ENCODE measurements at regions not wholly inside any gene's neighbourhood (a gene's known extent, or its start where the extent isn't known, plus 50 kb on each side); places are given as distances from the start of the nearest gene placed in this dataset.

GRCh38 chr2:195160963-195161362, 496.1 kb upstream of the SLC39A10 start:
- H3K4me1 ChIP-seq: no peaks in the 10 kb centered on the region
- H3K9me3 ChIP-seq: no peaks in the 10 kb centered on the region
- intact Hi-C loops (cut with DNase I; ENCODE audit: low total_unique reads) (no loop called here), in situ Hi-C loops (cut with MboI; ENCODE audit: low sequenced_read_pairs in 4 of 4) (no loop called here)
- DNase-seq (no peak), ATAC-seq (no peak)
- no peaks in the 10 kb centered on the region for H3K27me3 ChIP-seq
- H3K36me3 ChIP-seq: no peaks in the 10 kb centered on the region
- H3K4me3 ChIP-seq: no peak overlapping the region
- TF ChIP-seq POLR2A (IDR thresholded peaks at IDR 0.05): no peak
- TF ChIP-seq, protein P1, sequence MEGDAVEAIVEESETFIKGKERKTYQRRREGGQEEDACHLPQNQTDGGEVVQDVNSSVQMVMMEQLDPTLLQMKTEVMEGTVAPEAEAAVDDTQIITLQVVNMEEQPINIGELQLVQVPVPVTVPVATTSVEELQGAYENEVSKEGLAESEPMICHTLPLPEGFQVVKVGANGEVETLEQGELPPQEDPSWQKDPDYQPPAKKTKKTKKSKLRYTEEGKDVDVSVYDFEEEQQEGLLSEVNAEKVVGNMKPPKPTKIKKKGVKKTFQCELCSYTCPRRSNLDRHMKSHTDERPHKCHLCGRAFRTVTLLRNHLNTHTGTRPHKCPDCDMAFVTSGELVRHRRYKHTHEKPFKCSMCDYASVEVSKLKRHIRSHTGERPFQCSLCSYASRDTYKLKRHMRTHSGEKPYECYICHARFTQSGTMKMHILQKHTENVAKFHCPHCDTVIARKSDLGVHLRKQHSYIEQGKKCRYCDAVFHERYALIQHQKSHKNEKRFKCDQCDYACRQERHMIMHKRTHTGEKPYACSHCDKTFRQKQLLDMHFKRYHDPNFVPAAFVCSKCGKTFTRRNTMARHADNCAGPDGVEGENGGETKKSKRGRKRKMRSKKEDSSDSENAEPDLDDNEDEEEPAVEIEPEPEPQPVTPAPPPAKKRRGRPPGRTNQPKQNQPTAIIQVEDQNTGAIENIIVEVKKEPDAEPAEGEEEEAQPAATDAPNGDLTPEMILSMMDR (IDR thresholded peaks at IDR 0.05 in 4 of 5, conservative IDR thresholded peaks at IDR 0.05 in 1 of 5): no peak
- H3K27ac ChIP-seq: no peak overlapping the region

GRCh38 chr2:195151711-195152110, 505.3 kb upstream of the SLC39A10 start:
- ATAC-seq (no peak), DNase-seq (no peak)
- intact Hi-C loops (cut with DNase I; ENCODE audit: low total_unique reads) (no loop called here), in situ Hi-C loops (cut with MboI; ENCODE audit: low sequenced_read_pairs in 4 of 4) (no loop called here)
- Histone ChIP-seq H3K4me3 (no peak overlapping the region), H3K4me1 (no peaks in the 10 kb centered on the region), H3K27me3 (no peaks in the 10 kb centered on the region), H3K36me3 (no peaks in the 10 kb centered on the region), H3K9me3 (no peaks in the 10 kb centered on the region), H3K27ac (no peak overlapping the region)
- TF ChIP-seq POLR2A (IDR thresholded peaks at IDR 0.05): no peak
- TF ChIP-seq, protein P1 (IDR thresholded peaks at IDR 0.05 in 4 of 5, conservative IDR thresholded peaks at IDR 0.05 in 1 of 5): no peak

DNA sequence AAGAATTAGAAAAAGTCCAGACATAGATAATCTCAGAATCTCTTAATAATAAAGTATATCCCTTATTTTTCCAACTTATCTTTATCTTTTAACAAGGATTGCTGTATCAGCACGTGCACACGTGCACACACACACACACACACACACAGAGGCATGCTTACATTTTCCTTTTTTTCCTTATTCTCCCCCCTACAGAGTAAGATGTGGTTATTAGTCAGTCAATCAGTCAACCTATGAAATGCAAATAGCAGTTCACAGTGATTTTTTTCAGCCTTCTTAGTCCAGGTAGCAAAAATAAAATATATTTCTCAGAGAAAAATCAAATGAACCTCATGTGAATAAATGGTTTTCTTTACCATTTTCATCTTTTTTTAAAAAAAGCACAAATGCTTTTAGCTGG, 506.2 kb upstream of the SLC39A10 start:
- no peaks in the 10 kb centered on the region for H3K27me3 ChIP-seq
- no peak for DNase-seq
- H3K27ac ChIP-seq: no peak overlapping the region
- in situ Hi-C loops (cut with MboI; ENCODE audit: low sequenced_read_pairs in 4 of 4): no loop called here
- intact Hi-C loops (cut with DNase I; ENCODE audit: low total_unique reads): no loop called here
- H3K4me3 ChIP-seq: no peak overlapping the region
- no peaks in the 10 kb centered on the region for H3K9me3 ChIP-seq
- no peaks in the 10 kb centered on the region for H3K4me1 ChIP-seq
- TF ChIP-seq POLR2A (IDR thresholded peaks at IDR 0.05): no peak
- TF ChIP-seq, protein P1 (IDR thresholded peaks at IDR 0.05 in 4 of 5, conservative IDR thresholded peaks at IDR 0.05 in 1 of 5): no peak
- ATAC-seq: no peak
- no peaks in the 10 kb centered on the region for H3K36me3 ChIP-seq

DNA sequence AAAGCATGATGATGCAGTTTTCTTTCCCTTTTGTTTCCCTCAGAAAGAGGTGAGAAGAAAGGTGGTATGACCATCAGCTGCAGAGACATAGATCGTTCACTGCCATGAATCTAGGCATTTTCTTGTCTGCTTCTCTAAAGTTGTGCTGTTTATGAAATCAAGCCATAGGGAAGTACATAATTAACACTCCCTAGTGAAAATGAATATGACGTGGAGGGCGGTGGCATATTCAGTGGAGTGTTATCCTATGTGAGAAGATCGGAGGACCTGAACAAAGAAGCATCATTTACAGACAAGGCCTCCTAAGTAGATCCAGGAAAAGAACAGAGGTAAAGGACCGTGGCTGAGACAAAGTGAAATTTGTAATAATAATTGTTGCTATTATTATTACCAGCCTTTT, 509.0 kb upstream of the SLC39A10 start:
- H3K9me3 ChIP-seq: no peaks in the 10 kb centered on the region
- H3K4me3 ChIP-seq: no peak overlapping the region
- DNase-seq: no peak
- no peak for ATAC-seq
- no peaks in the 10 kb centered on the region for H3K27me3 ChIP-seq
- H3K4me1 ChIP-seq: no peaks in the 10 kb centered on the region
- no peak overlapping the region for H3K27ac ChIP-seq
- in situ Hi-C loops (cut with MboI; ENCODE audit: low sequenced_read_pairs in 4 of 4) (no loop called here), intact Hi-C loops (cut with DNase I; ENCODE audit: low total_unique reads) (no loop called here)
- no peak for TF ChIP-seq POLR2A (IDR thresholded peaks at IDR 0.05)
- TF ChIP-seq, protein P1 (IDR thresholded peaks at IDR 0.05 in 4 of 5, conservative IDR thresholded peaks at IDR 0.05 in 1 of 5): no peak
- H3K36me3 ChIP-seq: no peaks in the 10 kb centered on the region

GRCh38 chr2:195146761-195147541, 510.1 kb upstream of the SLC39A10 start:
- Histone ChIP-seq H3K4me1 (no peaks in the 10 kb centered on the region), H3K4me3 (no peak overlapping the region), H3K9me3 (no peaks in the 10 kb centered on the region), H3K27me3 (no peaks in the 10 kb centered on the region), H3K36me3 (no peaks in the 10 kb centered on the region), H3K27ac (no peak overlapping the region)
- intact Hi-C loops (cut with DNase I; ENCODE audit: low total_unique reads): no loop called here
- TF ChIP-seq, protein P1 (IDR thresholded peaks at IDR 0.05 in 4 of 5, conservative IDR thresholded peaks at IDR 0.05 in 1 of 5): no peak
- no peak for TF ChIP-seq POLR2A (IDR thresholded peaks at IDR 0.05)
- DNase-seq (no peak), ATAC-seq (no peak)
- in situ Hi-C loops (cut with MboI; ENCODE audit: low sequenced_read_pairs in 4 of 4): no loop called here
